HCT116 (cell line): ENCODE measurements at regions not wholly inside any gene's neighbourhood (a gene's known extent, or its start where the extent isn't known, plus 50 kb on each side); places are given as distances from the start of the nearest gene placed in this dataset.

ENCODE experiments used
- ATAC-seq: fragments of 200-7000 bp; cut with Tn5 transposase; 2 replicates; pipeline ENCODE4 v1.9.1; 2020; ENCODE audit warnings: mild to moderate bottlenecking, moderate library complexity
- BruUV-seq: library from RNA; stranded (reverse); fragments of 400-500 nt; replicated peaks from 2 replicates; lab custom pipeline; 2021; lab: Mats Ljungman, UMichigan
- CTCF ChIA-PET: fragments of 300-600 bp; sonication (Branson Sonifier 250); formaldehyde crosslinking; loops from one replicate; lab custom pipeline; 2021; ENCODE audit warnings: antibody characterized with exemption; lab: Charles Lee
- POLR2A ChIA-PET: fragments of 300-600, 350-600 bp; sonication (Branson Sonifier 250); formaldehyde crosslinking; loops from one replicate; lab custom pipeline; 2021; ENCODE audit warnings: antibody characterized with exemption; lab: Charles Lee
- RAD21 ChIA-PET, 2 experiments: fragments of 300-600 bp; sonication (Branson Sonifier 250); formaldehyde crosslinking; loops; one replicate each; lab custom pipeline; 2023; ENCODE audit warnings: low total read pairs in 2 of 2; ENCODE audit not compliant: uncharacterized antibody in 2 of 2, unreplicated experiment in 2 of 2, low non-redundant PET in 1 of 2; lab: Charles Lee
- DNase-seq: peaks from one replicate; pipeline ENCODE4 v3.0.0-alpha.2; 2010; ENCODE audit warnings: low read depth, low spot score
- H2AFZ ChIP-seq: fragments of 200-600 bp; shearing (Covaris generic), sonication (generic); 2 replicates; pipeline ENCODE4 v1.6.1; 2017; ENCODE audit warnings: low read depth, mixed run types, mixed read lengths, antibody characterized with exemption, low read length; ENCODE audit not compliant: poor library complexity, severe bottlenecking
- H3K27ac ChIP-seq: 2 replicates; pipeline ENCODE4 v1.5.1; 2012; ENCODE audit warnings: low read depth, low read length
- H3K27me3 ChIP-seq: fragments of 200-600 bp; sonication (generic); 2 replicates; pipeline ENCODE4 v1.6.1; 2016; ENCODE audit warnings: mixed run types, low read length, mixed read lengths; ENCODE audit not compliant: insufficient read depth
- H3K36me3 ChIP-seq, 2 experiments: fragments of 200-500 bp in 1 of 2; fragments of 200-600 bp in 1 of 2; sonication (Bioruptor generic) in 1 of 2; sonication (generic) in 1 of 2; 2 replicates each; pipeline versions ENCODE4 v1.5.1 to v1.6.1; 2014 to 2016; ENCODE audit warnings: low read length in 2 of 2, inconsistent platforms in 1 of 2, mixed read lengths in 1 of 2, mixed run types in 1 of 2; ENCODE audit not compliant: insufficient read depth in 2 of 2, control insufficient read depth in 1 of 2
- H3K4me1 ChIP-seq, 2 experiments: fragments of 200-600 bp in 1 of 2; sonication (generic) in 1 of 2; 2 replicates each; pipeline versions ENCODE4 v1.5.1 to v1.6.1; 2012 to 2017; ENCODE audit warnings: low read length in 2 of 2, inconsistent platforms in 1 of 2, mild to moderate bottlenecking in 1 of 2, mixed read lengths in 1 of 2, mixed run types in 1 of 2, moderate library complexity in 1 of 2; ENCODE audit not compliant: insufficient read depth in 2 of 2, control insufficient read depth in 1 of 2
- H3K4me2 ChIP-seq: fragments of 200-600 bp; sonication (generic); 2 replicates; pipeline ENCODE4 v1.6.1; 2017; ENCODE audit warnings: mixed run types, low read length, mixed read lengths
- H3K4me3 ChIP-seq, 2 experiments: fragments of 200-600 bp in 1 of 2; sonication (generic) in 1 of 2; replicated peaks in 1 of 2; 2 replicates each; pipeline ENCODE4 v1.5.1; 2011 to 2016; ENCODE audit warnings: low read length in 2 of 2, control low read depth in 1 of 2, low read depth in 1 of 2, mild to moderate bottlenecking in 1 of 2, mixed read lengths in 1 of 2, mixed run types in 1 of 2
- H3K79me2 ChIP-seq: fragments of 200-600 bp; sonication (generic); 2 replicates; pipeline ENCODE4 v1.6.1; 2017; ENCODE audit warnings: mild to moderate bottlenecking, mixed run types, low read length, moderate library complexity, mixed read lengths; ENCODE audit not compliant: insufficient read depth
- H3K9ac ChIP-seq: fragments of 200-600 bp; sonication (generic); 2 replicates; pipeline ENCODE4 v1.6.1; 2016; ENCODE audit warnings: low read length, mixed read lengths
- H3K9me2 ChIP-seq: fragments of 200-600 bp; sonication (generic), shearing (Covaris generic); 2 replicates; pipeline ENCODE4 v1.6.1; 2017; ENCODE audit warnings: mixed run types, mild to moderate bottlenecking, moderate library complexity; ENCODE audit not compliant: insufficient read depth
- H3K9me3 ChIP-seq, 2 experiments: fragments of 200-500 bp in 1 of 2; fragments of 200-600 bp in 1 of 2; sonication (Bioruptor generic) in 1 of 2; sonication (generic) in 1 of 2; 2 replicates each; pipeline ENCODE4 v1.6.1; 2014 to 2017; ENCODE audit warnings: low read length in 2 of 2, mixed read lengths in 2 of 2, inconsistent platforms in 1 of 2, low read depth in 1 of 2, mild to moderate bottlenecking in 1 of 2, mixed run types in 1 of 2, moderate library complexity in 1 of 2; ENCODE audit not compliant: control insufficient read depth in 1 of 2, insufficient read depth in 1 of 2
- H4K20me1 ChIP-seq: fragments of 200-600 bp; sonication (generic), shearing (Covaris generic); 2 replicates; pipeline ENCODE4 v1.6.1; 2017; ENCODE audit warnings: mixed run types, mild to moderate bottlenecking, moderate library complexity; ENCODE audit not compliant: insufficient read depth
- ATF3 ChIP-seq: IDR thresholded peaks from 2 replicates; pipeline ENCODE4 v1.6.1; 2012
- CBX3 ChIP-seq: IDR thresholded peaks from 2 replicates; pipeline ENCODE4 v1.6.1; 2012; ENCODE audit warnings: low read depth
- CTCF ChIP-seq, 3 experiments: fragments of 200-600 bp in 1 of 3; sonication (generic) in 1 of 3; IDR thresholded peaks in 2 of 3; conservative IDR thresholded peaks in 1 of 3; 2 replicates each; pipeline ENCODE4 v1.5.1; 2012 to 2017; ENCODE audit warnings: low read depth in 2 of 3, low read length in 2 of 3, antibody characterized with exemption in 1 of 3, borderline replicate concordance in 1 of 3, control low read depth in 1 of 3, mild to moderate bottlenecking in 1 of 3, mixed read lengths in 1 of 3, mixed run types in 1 of 3, moderate library complexity in 1 of 3; ENCODE audit not compliant: insufficient read depth in 1 of 3
- ELF1 ChIP-seq: IDR thresholded peaks from 2 replicates; pipeline ENCODE4 v1.6.1; 2012; ENCODE audit warnings: low read depth, borderline replicate concordance
- FOSL1 ChIP-seq: IDR thresholded peaks from 2 replicates; pipeline ENCODE4 v1.6.1; 2012; ENCODE audit warnings: low read depth
- POLR2A ChIP-seq: IDR thresholded peaks from 2 replicates; pipeline ENCODE4 v1.7.0; 2011; ENCODE audit warnings: borderline replicate concordance; ENCODE audit not compliant: insufficient read depth, insufficient read length; ENCODE audit errors: extremely low read depth
- REST ChIP-seq: IDR thresholded peaks from 2 replicates; pipeline ENCODE4 v1.6.1; 2012; ENCODE audit warnings: low read depth
- SIN3A ChIP-seq: IDR thresholded peaks from 2 replicates; pipeline ENCODE4 v1.6.1; 2012; ENCODE audit warnings: low read depth
- TCF7L2 ChIP-seq: IDR thresholded peaks from 2 replicates; pipeline ENCODE4 v1.7.0; 2011; ENCODE audit warnings: borderline replicate concordance, inconsistent platforms; ENCODE audit not compliant: insufficient read depth, insufficient read length; ENCODE audit errors: extremely low read depth
- ZNF274 ChIP-seq: fragments of 200-500 bp; sonication (Bioruptor generic); IDR thresholded peaks from 2 replicates; pipeline ENCODE4 v1.6.1; 2014; ENCODE audit warnings: mild to moderate bottlenecking, low read depth, low read length, inconsistent platforms
- intact Hi-C: fragments of 100-400 bp; cut with micrococcal nuclease; formaldehyde crosslinking; loops from 2 replicates; pipeline ENCODE4 v1.10.0; 2022
- TF ChIP-seq, protein P1 (sequence below): IDR thresholded peaks from 2 replicates; pipeline ENCODE4 v1.6.1; 2012

GRCh38 chr6:68443704-68444103 lies 191.4 kb upstream of the ADGRB3 start:
- Histone ChIP-seq H3K27ac (no peak overlapping the region), H2AFZ (no peak overlapping the region), H3K4me3 (no peak overlapping the region), H3K9me2 (no peaks in the 10 kb centered on the region), H3K4me1 (no peaks in the 10 kb centered on the region), H3K27me3 (no peaks in the 10 kb centered on the region), H3K79me2 (no peaks in the 10 kb centered on the region), H3K9me3 (peaks cover 0 to 6% of the 10 kb centered on the region in 2 experiments; a peak in 2 of 4 replicates), H3K9ac (no peak overlapping the region), H4K20me1 (no peaks in the 10 kb centered on the region), H3K4me2 (no peak overlapping the region), H3K36me3 (no peaks in the 10 kb centered on the region)
- intact Hi-C loops, result no loop called here
- BruUV-seq, result no TSS peak
- RAD21 ChIA-PET, result no interaction called here
- ATAC-seq (no peak), DNase-seq (no peak)
- CTCF ChIA-PET, result no interaction called here
- TF ChIP-seq ZNF274 (no peak), CTCF (IDR thresholded peaks at IDR 0.05 in 2 of 3, conservative IDR thresholded peaks at IDR 0.05 in 1 of 3; ENCODE audit: borderline replicate concordance in 1 of 3, insufficient read depth in 1 of 3, low read depth in 2 of 3, low read length in 2 of 3) (0 out of 6 replicates have a peak, but pooled peaks of 1 of the 3 experiments have one; percentile 13)
- POLR2A ChIA-PET, result no interaction called here

- Histone ChIP-seq H2AFZ (no peak overlapping the region), H3K9me3 (peaks cover 4 to 10% of the 10 kb centered on the region in 2 experiments; a peak in 3 of 4 replicates), H3K27me3 (no peaks in the 10 kb centered on the region), H4K20me1 (no peaks in the 10 kb centered on the region), H3K4me1 (no peaks in the 10 kb centered on the region), H3K9ac (no peak overlapping the region), H3K79me2 (no peaks in the 10 kb centered on the region), H3K36me3 (no peaks in the 10 kb centered on the region; a peak in 1 of 4 replicates), H3K9me2 (no peaks in the 10 kb centered on the region), H3K27ac (no peak overlapping the region), H3K4me2 (no peak overlapping the region), H3K4me3 (no peak overlapping the region)
- ChIA-PET POLR2A (no interaction called here), RAD21 (no interaction called here), CTCF (no interaction called here)
- DNase-seq (no peak), ATAC-seq (no peak)
- BruUV-seq, result no TSS peak
- no peak for TF ChIP-seq REST
- no peak for TF ChIP-seq CTCF (IDR thresholded peaks at IDR 0.05 in 2 of 3, conservative IDR thresholded peaks at IDR 0.05 in 1 of 3; ENCODE audit: borderline replicate concordance in 1 of 3, insufficient read depth in 1 of 3, low read depth in 2 of 3, low read length in 2 of 3)
- TF ChIP-seq ZNF274, result no peak
- no peak for TF ChIP-seq CBX3
- no peak for TF ChIP-seq SIN3A
- TF ChIP-seq ELF1, result no peak
- no peak for TF ChIP-seq POLR2A
- no peak for TF ChIP-seq FOSL1
- TF ChIP-seq, protein P1, sequence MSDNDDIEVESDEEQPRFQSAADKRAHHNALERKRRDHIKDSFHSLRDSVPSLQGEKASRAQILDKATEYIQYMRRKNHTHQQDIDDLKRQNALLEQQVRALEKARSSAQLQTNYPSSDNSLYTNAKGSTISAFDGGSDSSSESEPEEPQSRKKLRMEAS, result no peak
- TF ChIP-seq TCF7L2, result no peak
- no peak for TF ChIP-seq ATF3
- intact Hi-C loops, result no loop called here
These were observed 207.5 kb upstream of the ADGRB3 start for GRCh38 chr6:68427630-68428029.
